Vagina (tissue), 2 donors: ENCODE measurements at regions not wholly inside any gene's neighbourhood (a gene's known extent, or its start where the extent isn't known, plus 50 kb on each side); places are given as distances from the start of the nearest gene placed in this dataset.

Source experiments
- DNase-seq, 2 donors: peaks; one replicate each; pipeline ENCODE4 v3.0.0-alpha.2; 2017; ENCODE audit errors: extremely low spot score in 2 of 2
- H3K27ac ChIP-seq: fragments of 200-600 bp; sonication (generic); one replicate; pipeline ENCODE4 v1.5.1; 2019
- H3K27me3 ChIP-seq: fragments of 200-600 bp; sonication (generic); one replicate; pipeline ENCODE4 v1.5.1; 2019
- H3K36me3 ChIP-seq, 2 donors: fragments of 200-600 bp; sonication (generic); one replicate each; pipeline ENCODE4 v1.5.1; 2017 to 2019
- H3K4me1 ChIP-seq: fragments of 200-600 bp; sonication (generic); one replicate; pipeline ENCODE4 v1.5.1; 2019
- H3K4me3 ChIP-seq, 2 donors: fragments of 200-600 bp; sonication (generic); 1 replicate in 1 of 2; 2 replicates in 1 of 2; pipeline ENCODE4 v1.5.1; 2016 to 2019
- H3K9me3 ChIP-seq: fragments of 200-600 bp; sonication (generic); one replicate; pipeline ENCODE4 v1.5.1; 2019
- POLR2A ChIP-seq, 2 donors: fragments of 450-650 bp; IDR thresholded peaks; one replicate each; pipeline ENCODE4 v1.6.1; 2017; ENCODE audit warnings: antibody characterized with exemption in 2 of 2, mild to moderate bottlenecking in 2 of 2, moderate library complexity in 2 of 2
- POLR2AphosphoS5 ChIP-seq, 2 donors: sonication (generic); formaldehyde crosslinking; IDR thresholded peaks; one replicate each; pipeline ENCODE4 v1.9.0; 2017; ENCODE audit warnings: antibody characterized with exemption in 2 of 2, mild to moderate bottlenecking in 2 of 2, low read depth in 1 of 2; ENCODE audit not compliant: insufficient read depth in 1 of 2
- intact Hi-C: fragments of 100-400 bp; cut with DNase I; formaldehyde crosslinking; loops from one replicate; pipeline ENCODE4 v1.15.1; 2023
- TF ChIP-seq, protein P1 (sequence below), 3 experiments: fragments of 450-650 bp in 2 of 3; fragments of 200-600 bp in 1 of 3; sonication (generic) in 1 of 3; IDR thresholded peaks; one replicate each; pipeline ENCODE4 v1.5.1; 2017 to 2019; ENCODE audit warnings: antibody characterized with exemption in 3 of 3, mild to moderate bottlenecking in 2 of 3, moderate library complexity in 2 of 3

DNA sequence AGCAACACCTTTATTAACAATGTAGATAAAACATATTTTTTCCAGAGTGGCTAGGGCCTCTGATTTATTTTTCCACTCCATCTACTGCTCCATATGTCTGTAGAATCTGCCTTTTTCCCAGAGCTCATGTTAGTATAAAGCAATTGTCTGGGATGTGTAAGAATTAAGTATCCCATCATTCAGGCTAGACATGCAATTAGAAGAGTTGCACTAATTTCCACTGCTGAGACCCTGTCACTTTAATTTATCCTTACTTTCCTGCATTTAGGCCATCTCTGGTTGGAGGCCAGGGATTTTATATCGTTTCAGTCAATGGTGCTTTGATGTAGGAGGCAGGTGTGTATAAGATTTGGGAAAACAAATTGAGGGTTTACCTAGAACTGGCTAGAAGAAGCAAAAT lies 286.1 kb upstream of the POU3F2 start:
- no peak overlapping the region for H3K4me3 ChIP-seq
- no peaks in the 10 kb centered on the region for H3K27me3 ChIP-seq
- no peak for DNase-seq
- H3K36me3 ChIP-seq: no peaks in the 10 kb centered on the region
- H3K27ac ChIP-seq: no peak overlapping the region
- no peaks in the 10 kb centered on the region for H3K9me3 ChIP-seq
- intact Hi-C loops: no loop called here
- TF ChIP-seq POLR2AphosphoS5 (IDR thresholded peaks at IDR 0.05; ENCODE audit: insufficient read depth in 1 of 2, low read depth in 1 of 2) (no peak), POLR2A (IDR thresholded peaks at IDR 0.05) (no peak)
- TF ChIP-seq, protein P1, sequence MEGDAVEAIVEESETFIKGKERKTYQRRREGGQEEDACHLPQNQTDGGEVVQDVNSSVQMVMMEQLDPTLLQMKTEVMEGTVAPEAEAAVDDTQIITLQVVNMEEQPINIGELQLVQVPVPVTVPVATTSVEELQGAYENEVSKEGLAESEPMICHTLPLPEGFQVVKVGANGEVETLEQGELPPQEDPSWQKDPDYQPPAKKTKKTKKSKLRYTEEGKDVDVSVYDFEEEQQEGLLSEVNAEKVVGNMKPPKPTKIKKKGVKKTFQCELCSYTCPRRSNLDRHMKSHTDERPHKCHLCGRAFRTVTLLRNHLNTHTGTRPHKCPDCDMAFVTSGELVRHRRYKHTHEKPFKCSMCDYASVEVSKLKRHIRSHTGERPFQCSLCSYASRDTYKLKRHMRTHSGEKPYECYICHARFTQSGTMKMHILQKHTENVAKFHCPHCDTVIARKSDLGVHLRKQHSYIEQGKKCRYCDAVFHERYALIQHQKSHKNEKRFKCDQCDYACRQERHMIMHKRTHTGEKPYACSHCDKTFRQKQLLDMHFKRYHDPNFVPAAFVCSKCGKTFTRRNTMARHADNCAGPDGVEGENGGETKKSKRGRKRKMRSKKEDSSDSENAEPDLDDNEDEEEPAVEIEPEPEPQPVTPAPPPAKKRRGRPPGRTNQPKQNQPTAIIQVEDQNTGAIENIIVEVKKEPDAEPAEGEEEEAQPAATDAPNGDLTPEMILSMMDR (IDR thresholded peaks at IDR 0.05): no peak
- no peaks in the 10 kb centered on the region for H3K4me1 ChIP-seq

DNA sequence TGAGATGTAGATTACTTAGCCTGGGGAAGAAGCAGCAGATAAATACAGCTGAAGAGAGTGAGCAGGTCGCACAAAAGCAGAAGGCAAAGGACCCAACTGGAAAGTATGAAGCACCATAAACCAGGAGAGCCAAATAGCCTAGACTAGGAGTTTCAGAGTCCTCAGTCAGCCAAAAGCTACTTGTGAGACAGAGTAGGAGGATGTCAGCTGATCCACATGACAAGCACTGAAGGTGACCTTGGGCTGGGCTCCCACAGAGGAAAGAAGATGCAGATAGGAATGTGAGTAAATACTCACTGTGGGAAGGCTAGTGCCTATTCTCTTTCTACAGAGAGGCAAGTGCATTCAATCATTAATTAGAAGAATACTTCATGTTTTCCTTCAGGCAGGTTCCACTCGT lies 274.0 kb upstream of the POU3F2 start:
- no peaks in the 10 kb centered on the region for H3K36me3 ChIP-seq
- intact Hi-C loops: no loop called here
- H3K27me3 ChIP-seq: no peaks in the 10 kb centered on the region
- no peaks in the 10 kb centered on the region for H3K9me3 ChIP-seq
- H3K27ac ChIP-seq: no peak overlapping the region
- TF ChIP-seq POLR2A (IDR thresholded peaks at IDR 0.05) (no peak), POLR2AphosphoS5 (IDR thresholded peaks at IDR 0.05; ENCODE audit: insufficient read depth in 1 of 2, low read depth in 1 of 2) (no peak)
- TF ChIP-seq, protein P1 (IDR thresholded peaks at IDR 0.05): no peak
- no peaks in the 10 kb centered on the region for H3K4me1 ChIP-seq
- DNase-seq: no peak
- no peak overlapping the region for H3K4me3 ChIP-seq

DNA sequence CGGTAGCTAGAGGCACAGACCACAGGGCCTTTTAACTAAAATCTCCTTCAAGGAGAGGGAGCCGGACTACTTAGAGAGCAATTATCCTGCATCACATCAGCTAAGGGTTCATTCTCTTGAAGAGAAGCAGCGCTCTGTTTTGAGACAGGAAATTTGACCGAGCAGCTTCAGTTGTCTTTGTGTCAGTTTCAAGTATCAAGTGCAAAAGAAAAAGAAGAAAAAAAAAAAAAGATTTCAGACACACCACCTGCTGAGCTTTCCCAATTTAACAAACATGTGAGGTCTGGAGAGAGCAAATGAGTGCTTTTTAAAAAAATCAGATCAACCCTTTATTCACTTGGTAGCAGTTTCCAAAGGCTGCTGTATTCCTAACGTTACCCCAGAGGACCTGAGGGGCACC lies 273.5 kb upstream of the POU3F2 start:
- no peak overlapping the region for H3K4me3 ChIP-seq
- intact Hi-C loops: no loop called here
- TF ChIP-seq, protein P1 (IDR thresholded peaks at IDR 0.05): no peak
- H3K9me3 ChIP-seq: no peaks in the 10 kb centered on the region
- no peak overlapping the region for H3K27ac ChIP-seq
- no peaks in the 10 kb centered on the region for H3K4me1 ChIP-seq
- no peak for DNase-seq
- no peaks in the 10 kb centered on the region for H3K27me3 ChIP-seq
- H3K36me3 ChIP-seq: no peaks in the 10 kb centered on the region

DNA sequence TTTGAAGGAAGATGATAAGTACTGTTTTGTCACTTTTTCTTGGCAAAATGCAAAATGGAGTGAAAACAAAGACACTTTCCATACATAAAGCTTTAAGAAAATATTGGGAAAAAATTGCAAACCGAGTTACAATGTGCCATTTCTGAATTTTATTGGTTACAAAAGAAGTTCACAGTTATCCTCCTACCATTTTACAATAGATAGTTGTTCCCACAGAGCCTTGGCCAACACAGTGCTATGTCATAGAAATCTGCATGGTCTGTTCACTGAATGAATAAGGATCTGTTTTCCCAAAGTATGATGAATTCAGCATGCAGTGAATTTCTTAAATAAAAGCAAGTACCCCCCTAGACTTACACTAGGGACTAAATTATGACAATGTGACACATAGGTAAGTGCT lies 268.2 kb upstream of the POU3F2 start:
- H3K27me3 ChIP-seq: no peaks in the 10 kb centered on the region
- intact Hi-C loops: no loop called here
- no peaks in the 10 kb centered on the region for H3K4me1 ChIP-seq
- no peak overlapping the region for H3K4me3 ChIP-seq
- DNase-seq: no peak
- H3K27ac ChIP-seq: no peak overlapping the region
- TF ChIP-seq, protein P1 (IDR thresholded peaks at IDR 0.05): no peak
- TF ChIP-seq POLR2AphosphoS5 (IDR thresholded peaks at IDR 0.05; ENCODE audit: insufficient read depth in 1 of 2, low read depth in 1 of 2) (no peak), POLR2A (IDR thresholded peaks at IDR 0.05) (no peak)
- no peaks in the 10 kb centered on the region for H3K9me3 ChIP-seq
- no peaks in the 10 kb centered on the region for H3K36me3 ChIP-seq

DNA sequence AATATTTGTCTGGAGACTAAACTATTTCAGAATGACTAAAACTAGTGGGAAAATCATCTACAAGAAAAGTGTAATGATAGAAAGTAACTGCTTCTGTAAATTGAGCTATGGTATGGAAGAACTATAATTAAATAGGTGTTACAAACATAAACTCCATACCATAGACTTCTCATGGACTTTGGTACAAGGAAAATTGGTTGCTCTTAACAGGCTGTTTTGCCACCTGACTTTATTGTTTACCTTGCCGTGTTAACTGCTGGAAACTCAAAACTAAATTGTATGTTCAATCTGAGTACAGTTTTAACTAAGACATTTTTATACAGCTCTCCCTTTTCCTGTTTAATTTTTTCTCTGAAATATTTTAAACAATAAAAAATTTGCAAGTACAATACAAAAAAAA lies 261.8 kb upstream of the POU3F2 start:
- intact Hi-C loops: no loop called here
- Histone ChIP-seq H3K9me3 (no peaks in the 10 kb centered on the region), H3K27ac (no peak overlapping the region), H3K27me3 (no peaks in the 10 kb centered on the region), H3K36me3 (no peaks in the 10 kb centered on the region), H3K4me3 (no peak overlapping the region), H3K4me1 (no peaks in the 10 kb centered on the region)
- TF ChIP-seq POLR2A (IDR thresholded peaks at IDR 0.05) (no peak), POLR2AphosphoS5 (IDR thresholded peaks at IDR 0.05; ENCODE audit: insufficient read depth in 1 of 2, low read depth in 1 of 2) (no peak)
- TF ChIP-seq, protein P1 (IDR thresholded peaks at IDR 0.05): no peak
- DNase-seq: no peak
